KMS-11 (cell line): ENCODE measurements at regions not wholly inside any gene's neighbourhood (a gene's known extent, or its start where the extent isn't known, plus 50 kb on each side); places are given as distances from the start of the nearest gene placed in this dataset.

ENCODE experiments used
- H2AFZ ChIP-seq: fragments of 200-600 bp; sonication (generic); 2 replicates; pipeline ENCODE4 v1.6.1; 2016; ENCODE audit warnings: antibody characterized with exemption, mixed run types, low read depth
- H3K27ac ChIP-seq: fragments of 200-600 bp; sonication (generic); 2 replicates; pipeline ENCODE4 v1.6.1; 2016; ENCODE audit warnings: mild to moderate bottlenecking, mixed run types
- H3K27me3 ChIP-seq: fragments of 200-600 bp; sonication (generic); 2 replicates; pipeline ENCODE4 v1.6.1; 2017; ENCODE audit warnings: mild to moderate bottlenecking, low read depth, mixed run types, moderate library complexity; ENCODE audit not compliant: insufficient read depth
- H3K36me3 ChIP-seq: fragments of 200-600 bp; sonication (generic); 2 replicates; pipeline ENCODE4 v1.6.1; 2017; ENCODE audit warnings: mild to moderate bottlenecking, mixed run types; ENCODE audit not compliant: insufficient read depth
- H3K4me1 ChIP-seq: fragments of 200-600 bp; sonication (generic); 2 replicates; pipeline ENCODE4 v1.6.1; 2016; ENCODE audit warnings: mild to moderate bottlenecking, low read depth, mixed run types; ENCODE audit not compliant: poor library complexity, severe bottlenecking
- H3K4me2 ChIP-seq: fragments of 200-600 bp; sonication (generic); 2 replicates; pipeline ENCODE4 v1.7.0; 2016; ENCODE audit warnings: mild to moderate bottlenecking, mixed run types
- H3K4me3 ChIP-seq: fragments of 200-600 bp; sonication (generic); IDR thresholded peaks from 2 replicates; pipeline ENCODE4 v1.6.1; 2017; ENCODE audit warnings: low read depth, low read length, mixed read lengths; ENCODE audit not compliant: insufficient read depth
- H3K79me2 ChIP-seq: fragments of 200-600 bp; sonication (generic); 2 replicates; pipeline ENCODE4 v1.6.1; 2016; ENCODE audit warnings: low read depth, mixed run types; ENCODE audit not compliant: insufficient read depth
- H3K9ac ChIP-seq: fragments of 200-600 bp; sonication (generic); 2 replicates; pipeline ENCODE4 v1.6.1; 2016; ENCODE audit warnings: mild to moderate bottlenecking, mixed run types
- H4K20me1 ChIP-seq: fragments of 200-600 bp; sonication (generic); 2 replicates; pipeline ENCODE4 v1.6.1; 2016; ENCODE audit warnings: mild to moderate bottlenecking, mixed run types; ENCODE audit not compliant: insufficient read depth
- CTCF ChIP-seq: fragments of 200-600 bp; sonication (generic); conservative IDR thresholded peaks from 2 replicates; pipeline ENCODE4 v1.6.1; 2017; ENCODE audit warnings: low read depth, mild to moderate bottlenecking, antibody characterized with exemption, low read length, moderate library complexity, mixed read lengths

GRCh38 chr11:70908223-70908622 lies 344.2 kb downstream of the SHANK2 start:
- no peaks in the 10 kb centered on the region for H3K27me3 ChIP-seq
- TF ChIP-seq CTCF, result no peak

DNA sequence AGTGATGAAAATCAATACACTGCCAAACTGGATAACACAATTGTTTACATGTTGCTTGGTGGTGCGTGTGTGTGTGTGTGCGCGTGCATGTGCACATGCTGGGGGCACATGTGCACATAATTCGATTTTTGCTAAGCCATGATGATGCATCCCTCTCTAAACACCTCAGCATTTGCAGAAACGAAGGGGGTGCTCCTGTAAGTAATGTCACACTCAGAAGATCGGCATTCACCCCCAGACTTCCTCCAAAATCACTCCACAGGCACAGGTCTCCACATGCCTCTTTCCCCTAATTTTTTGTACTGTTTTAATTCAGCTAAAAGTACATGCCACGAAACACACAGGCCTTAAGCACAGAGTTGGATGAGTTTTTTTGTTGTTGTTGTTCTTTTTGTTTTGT lies 341.5 kb downstream of the SHANK2 start:
- H3K4me1 ChIP-seq, result no peaks in the 10 kb centered on the region

More at GRCh38 chr11:70908223-70908622, 344.2 kb downstream of the SHANK2 start:
- Histone ChIP-seq H3K4me1 (no peaks in the 10 kb centered on the region), H3K36me3 (no peaks in the 10 kb centered on the region), H4K20me1 (no peaks in the 10 kb centered on the region), H3K4me2 (no peak overlapping the region), H2AFZ (no peak overlapping the region), H3K4me3 (no peak overlapping the region), H3K79me2 (no peaks in the 10 kb centered on the region), H3K27ac (no peak overlapping the region), H3K9ac (no peak overlapping the region)

DNA sequence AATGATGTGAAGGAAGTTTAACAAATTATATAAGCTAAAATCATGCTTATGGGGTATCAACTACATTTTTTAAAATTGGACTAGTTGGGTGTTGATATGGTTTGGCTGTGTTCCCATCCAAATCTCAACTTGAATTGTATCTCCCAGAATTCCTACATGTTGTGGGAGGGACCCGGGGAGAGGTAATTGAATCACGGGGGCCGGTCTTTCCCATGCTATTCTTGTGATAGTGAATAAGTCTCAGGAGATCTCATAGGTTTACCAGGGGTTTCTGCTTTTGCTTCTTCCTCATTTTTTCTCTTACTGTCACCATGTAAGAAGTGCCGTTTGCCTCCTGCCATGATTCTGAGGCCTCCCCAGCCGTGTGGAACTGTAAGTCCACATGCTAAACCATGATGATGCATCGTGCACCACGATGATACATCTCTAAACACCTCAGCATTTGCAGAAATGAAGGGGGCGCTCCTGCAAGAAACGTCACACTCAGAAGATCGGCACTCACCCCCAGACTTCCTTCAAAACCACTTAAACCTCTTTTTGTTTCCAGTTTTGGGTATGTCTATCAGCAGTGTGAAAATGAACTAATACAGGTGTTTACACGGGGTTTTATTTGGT lies 340.0 kb downstream of the SHANK2 start:
- Histone ChIP-seq H3K27ac (no peak overlapping the region), H3K79me2 (no peaks in the 10 kb centered on the region), H3K4me2 (no peak overlapping the region), H3K4me1 (no peaks in the 10 kb centered on the region), H3K27me3 (no peaks in the 10 kb centered on the region), H3K4me3 (no peak overlapping the region), H3K36me3 (no peaks in the 10 kb centered on the region), H3K9ac (no peak overlapping the region), H4K20me1 (no peaks in the 10 kb centered on the region), H2AFZ (no peak overlapping the region)
- TF ChIP-seq CTCF, result no peak

More for the DNA sequence above, 341.5 kb downstream of the SHANK2 start:
- H3K27me3 ChIP-seq, result no peaks in the 10 kb centered on the region
- H3K36me3 ChIP-seq, result no peaks in the 10 kb centered on the region
- H3K27ac ChIP-seq, result no peak overlapping the region
- no peak overlapping the region for H3K4me3 ChIP-seq
- H3K79me2 ChIP-seq, result no peaks in the 10 kb centered on the region
- H4K20me1 ChIP-seq, result no peaks in the 10 kb centered on the region
- H3K4me2 ChIP-seq, result no peak overlapping the region
- H2AFZ ChIP-seq, result no peak overlapping the region
- no peak overlapping the region for H3K9ac ChIP-seq
- no peak for TF ChIP-seq CTCF

DNA sequence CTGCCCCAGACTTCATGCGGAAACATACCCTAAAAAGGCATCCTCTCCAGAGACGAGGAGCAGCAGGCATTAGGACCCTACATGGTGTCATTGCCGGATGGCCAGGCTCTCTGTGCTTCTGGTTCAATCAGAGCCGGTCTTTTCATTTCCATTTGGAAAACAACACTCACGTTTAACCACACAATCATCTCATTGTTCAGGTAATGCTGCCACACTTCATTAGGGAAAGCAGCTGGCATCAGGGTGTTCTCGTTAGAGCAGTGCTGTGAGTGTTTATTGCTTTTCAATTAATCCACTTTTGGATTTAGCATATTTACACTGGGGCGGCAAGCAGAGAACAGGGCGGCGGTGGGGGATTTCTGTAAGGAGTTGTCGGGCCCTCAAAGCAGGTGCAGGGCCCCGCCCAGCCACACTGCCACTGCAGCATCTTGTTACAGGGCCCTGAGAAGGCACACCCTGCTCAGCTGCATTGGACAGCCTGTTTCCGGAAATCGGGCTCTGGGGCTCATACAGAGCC lies 338.6 kb downstream of the SHANK2 start:
- H3K79me2 ChIP-seq, result no peaks in the 10 kb centered on the region
- no peak overlapping the region for H3K9ac ChIP-seq
- no peaks in the 10 kb centered on the region for H3K27me3 ChIP-seq
- H4K20me1 ChIP-seq, result no peaks in the 10 kb centered on the region
- H3K4me1 ChIP-seq, result no peaks in the 10 kb centered on the region
- no peak for TF ChIP-seq CTCF
- H3K4me2 ChIP-seq, result no peak overlapping the region
- H3K27ac ChIP-seq, result no peak overlapping the region
- H3K36me3 ChIP-seq, result no peaks in the 10 kb centered on the region
- no peak overlapping the region for H3K4me3 ChIP-seq
- no peak overlapping the region for H2AFZ ChIP-seq
